ENCODE measurements at regions not wholly inside any gene's neighbourhood (a gene's known extent, or its start where the extent isn't known, plus 50 kb on each side); places are given as distances from the start of the nearest gene placed in this dataset.

DNA sequence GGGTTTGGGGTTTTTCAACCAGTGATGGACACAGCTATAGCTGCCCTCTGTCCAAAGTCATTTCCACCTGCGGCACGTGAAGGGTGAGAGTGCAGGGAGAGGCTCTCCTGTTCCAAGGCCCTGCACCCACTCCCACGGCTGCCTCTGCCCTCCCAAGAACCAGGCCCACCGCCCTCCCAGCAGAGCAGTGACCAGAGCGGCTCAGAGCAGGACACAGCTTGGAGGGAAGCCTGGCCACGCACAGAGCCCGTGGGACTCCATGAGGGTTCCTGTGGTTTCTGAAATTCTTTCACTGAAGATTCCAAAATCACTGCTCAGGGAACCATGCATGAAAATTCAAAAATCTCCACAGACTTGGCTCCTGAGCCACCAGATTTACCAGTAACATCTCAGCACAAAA, 67.3 kb upstream of the SALL3 start:
- no peak for DNase-seq (ENCODE audit: low read depth, low spot score)
- H3K4me1 ChIP-seq (ENCODE audit: control insufficient read depth, insufficient read depth, low read length), result no peaks in the 10 kb centered on the region; the same call in 1 of the 2 replicates
- no peak overlapping the region for H3K4me3 ChIP-seq (ENCODE audit: low read length)
- no peaks in the 10 kb centered on the region; the same call in 1 of the 2 replicates for H3K36me3 ChIP-seq (ENCODE audit: control insufficient read depth, insufficient read depth, low read length)
- no peaks in the 10 kb centered on the region for H3K9me3 ChIP-seq (ENCODE audit: control insufficient read depth, insufficient read depth, low read length)
- WGBS (ENCODE audit: insufficient coverage, insufficient read length), result no CpG with 5 or more reads among the region's 7 CpGs
- H3K27me3 ChIP-seq (ENCODE audit: control insufficient read depth, insufficient read depth, low read length), result no peaks in the 10 kb centered on the region
- H3K27ac ChIP-seq (ENCODE audit: low read length), result no peak overlapping the region

GRCh38 chr18:78912844-78913243, 66.8 kb upstream of the SALL3 start:
- Histone ChIP-seq H3K4me3 (ENCODE audit: low read length) (no peak overlapping the region), H3K9me3 (ENCODE audit: control insufficient read depth, insufficient read depth, low read length) (no peaks in the 10 kb centered on the region), H3K36me3 (ENCODE audit: control insufficient read depth, insufficient read depth, low read length) (no peaks in the 10 kb centered on the region; the same call in 1 of the 2 replicates), H3K27me3 (ENCODE audit: control insufficient read depth, insufficient read depth, low read length) (no peaks in the 10 kb centered on the region), H3K4me1 (ENCODE audit: control insufficient read depth, insufficient read depth, low read length) (no peaks in the 10 kb centered on the region; the same call in 1 of the 2 replicates), H3K27ac (ENCODE audit: low read length) (no peak overlapping the region)
- DNase-seq (ENCODE audit: low read depth, low spot score), result no peak
- no CpG with 5 or more reads among the region's 18 CpGs for WGBS (ENCODE audit: insufficient coverage, insufficient read length)

- no peaks in the 10 kb centered on the region for H3K27me3 ChIP-seq (ENCODE audit: control insufficient read depth, insufficient read depth, low read length)
- no peak for DNase-seq (ENCODE audit: low read depth, low spot score)
- H3K9me3 ChIP-seq (ENCODE audit: control insufficient read depth, insufficient read depth, low read length), result no peaks in the 10 kb centered on the region
Observed at GRCh38 chr18:78913395-78913794, 66.2 kb upstream of the SALL3 start.

DNA sequence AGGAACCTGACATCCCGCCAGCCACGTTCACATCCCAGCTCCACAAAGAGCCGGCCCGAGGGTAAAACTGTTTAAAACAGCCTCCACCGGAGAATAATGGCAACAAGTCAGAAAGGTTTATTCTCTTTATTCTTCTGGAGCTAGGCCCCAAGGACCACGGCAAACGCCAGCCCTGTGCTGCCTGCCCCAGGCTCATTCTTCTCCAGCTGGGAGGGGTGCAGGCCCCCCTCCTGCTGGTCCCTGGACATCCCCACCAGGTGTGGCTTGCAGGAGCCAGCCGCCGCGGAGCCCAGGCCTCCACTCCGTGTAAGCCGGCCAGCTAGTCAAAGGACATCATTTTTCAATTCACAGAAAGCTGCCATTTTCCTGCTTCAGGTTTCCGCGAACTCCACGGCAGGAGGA, 65.8 kb upstream of the SALL3 start:
- H3K4me3 ChIP-seq (ENCODE audit: low read length), result no peak overlapping the region
- no peak overlapping the region for H3K27ac ChIP-seq (ENCODE audit: low read length)
- H3K9me3 ChIP-seq (ENCODE audit: control insufficient read depth, insufficient read depth, low read length), result no peaks in the 10 kb centered on the region
- H3K27me3 ChIP-seq (ENCODE audit: control insufficient read depth, insufficient read depth, low read length), result no peaks in the 10 kb centered on the region
- no peaks in the 10 kb centered on the region; the same call in 1 of the 2 replicates for H3K36me3 ChIP-seq (ENCODE audit: control insufficient read depth, insufficient read depth, low read length)
- no peaks in the 10 kb centered on the region; the same call in 1 of the 2 replicates for H3K4me1 ChIP-seq (ENCODE audit: control insufficient read depth, insufficient read depth, low read length)
- no CpG with 5 or more reads among the region's 15 CpGs for WGBS (ENCODE audit: insufficient coverage, insufficient read length)
- no peak for DNase-seq (ENCODE audit: low read depth, low spot score)

More at GRCh38 chr18:78913395-78913794, 66.2 kb upstream of the SALL3 start:
- Histone ChIP-seq H3K27ac (ENCODE audit: low read length) (no peak overlapping the region), H3K36me3 (ENCODE audit: control insufficient read depth, insufficient read depth, low read length) (no peaks in the 10 kb centered on the region; the same call in 1 of the 2 replicates), H3K4me1 (ENCODE audit: control insufficient read depth, insufficient read depth, low read length) (no peaks in the 10 kb centered on the region; the same call in 1 of the 2 replicates), H3K4me3 (ENCODE audit: low read length) (no peak overlapping the region; the same call in 1 of the 2 replicates)
- WGBS (ENCODE audit: insufficient coverage, insufficient read length), result no CpG with 5 or more reads among the region's 12 CpGs

GRCh38 chr18:78914249-78914935, 65.2 kb upstream of the SALL3 start:
- H3K36me3 ChIP-seq (ENCODE audit: control insufficient read depth, insufficient read depth, low read length), result no peaks in the 10 kb centered on the region; the same call in 1 of the 2 replicates
- no peak overlapping the region; the same call in 1 of the 2 replicates for H3K4me3 ChIP-seq (ENCODE audit: low read length)
- H3K27me3 ChIP-seq (ENCODE audit: control insufficient read depth, insufficient read depth, low read length), result no peaks in the 10 kb centered on the region
- H3K4me1 ChIP-seq (ENCODE audit: control insufficient read depth, insufficient read depth, low read length), result no peaks in the 10 kb centered on the region; the same call in 1 of the 2 replicates
- WGBS (ENCODE audit: insufficient coverage, insufficient read length), result no CpG with 5 or more reads among the region's 43 CpGs
- H3K9me3 ChIP-seq (ENCODE audit: control insufficient read depth, insufficient read depth, low read length), result no peaks in the 10 kb centered on the region
- no peak for DNase-seq (ENCODE audit: low read depth, low spot score)
- H3K27ac ChIP-seq (ENCODE audit: low read length), result no peak overlapping the region

GRCh38 chr18:78915446-78916008, 64.1 kb upstream of the SALL3 start:
- no CpG with 5 or more reads among the region's 16 CpGs for WGBS (ENCODE audit: insufficient coverage, insufficient read length)
- H3K27me3 ChIP-seq (ENCODE audit: control insufficient read depth, insufficient read depth, low read length), result no peaks in the 10 kb centered on the region
- H3K27ac ChIP-seq (ENCODE audit: low read length), result no peak overlapping the region
- no peak overlapping the region; the same call in 1 of the 2 replicates for H3K4me3 ChIP-seq (ENCODE audit: low read length)
- no peak for DNase-seq (ENCODE audit: low read depth, low spot score)
- no peaks in the 10 kb centered on the region; the same call in 1 of the 2 replicates for H3K36me3 ChIP-seq (ENCODE audit: control insufficient read depth, insufficient read depth, low read length)
- H3K9me3 ChIP-seq (ENCODE audit: control insufficient read depth, insufficient read depth, low read length), result no peaks in the 10 kb centered on the region
- H3K4me1 ChIP-seq (ENCODE audit: control insufficient read depth, insufficient read depth, low read length), result no peaks in the 10 kb centered on the region; the same call in 1 of the 2 replicates

- WGBS (ENCODE audit: insufficient coverage, insufficient read length), result no CpG with 5 or more reads among the region's 8 CpGs
- no peak overlapping the region for H3K27ac ChIP-seq (ENCODE audit: low read length)
- H3K4me1 ChIP-seq (ENCODE audit: control insufficient read depth, insufficient read depth, low read length), result no peaks in the 10 kb centered on the region; the same call in 1 of the 2 replicates
- no peak for DNase-seq (ENCODE audit: low read depth, low spot score)
- H3K9me3 ChIP-seq (ENCODE audit: control insufficient read depth, insufficient read depth, low read length), result no peaks in the 10 kb centered on the region
- H3K36me3 ChIP-seq (ENCODE audit: control insufficient read depth, insufficient read depth, low read length), result no peaks in the 10 kb centered on the region
- no peak overlapping the region for H3K4me3 ChIP-seq (ENCODE audit: low read length)
- no peaks in the 10 kb centered on the region for H3K27me3 ChIP-seq (ENCODE audit: control insufficient read depth, insufficient read depth, low read length)
Observed at GRCh38 chr18:78918707-78919106, 60.9 kb upstream of the SALL3 start.

- Histone ChIP-seq H3K4me3 (ENCODE audit: low read length) (no peak overlapping the region), H3K4me1 (ENCODE audit: control insufficient read depth, insufficient read depth, low read length) (no peaks in the 10 kb centered on the region), H3K36me3 (ENCODE audit: control insufficient read depth, insufficient read depth, low read length) (no peaks in the 10 kb centered on the region), H3K9me3 (ENCODE audit: control insufficient read depth, insufficient read depth, low read length) (no peaks in the 10 kb centered on the region), H3K27me3 (ENCODE audit: control insufficient read depth, insufficient read depth, low read length) (no peaks in the 10 kb centered on the region), H3K27ac (ENCODE audit: low read length) (no peak overlapping the region)
- WGBS (ENCODE audit: insufficient coverage, insufficient read length), result no CpG with 5 or more reads among the region's 5 CpGs
- no peak for DNase-seq (ENCODE audit: low read depth, low spot score)
Observed at GRCh38 chr18:78919956-78920355, 59.7 kb upstream of the SALL3 start.

GRCh38 chr18:78920456-78921138, 59.0 kb upstream of the SALL3 start:
- Histone ChIP-seq H3K4me3 (ENCODE audit: low read length) (no peak overlapping the region), H3K27ac (ENCODE audit: low read length) (no peak overlapping the region), H3K4me1 (ENCODE audit: control insufficient read depth, insufficient read depth, low read length) (no peaks in the 10 kb centered on the region), H3K36me3 (ENCODE audit: control insufficient read depth, insufficient read depth, low read length) (no peaks in the 10 kb centered on the region), H3K9me3 (ENCODE audit: control insufficient read depth, insufficient read depth, low read length) (no peaks in the 10 kb centered on the region), H3K27me3 (ENCODE audit: control insufficient read depth, insufficient read depth, low read length) (no peaks in the 10 kb centered on the region)
- DNase-seq (ENCODE audit: low read depth, low spot score), result no peak
- WGBS (ENCODE audit: insufficient coverage, insufficient read length), result no CpG with 5 or more reads among the region's 17 CpGs

GRCh38 chr18:78922856-78923255, 56.8 kb upstream of the SALL3 start:
- Histone ChIP-seq H3K27ac (ENCODE audit: low read length) (no peak overlapping the region), H3K9me3 (ENCODE audit: control insufficient read depth, insufficient read depth, low read length) (no peaks in the 10 kb centered on the region), H3K4me3 (ENCODE audit: low read length) (no peak overlapping the region), H3K36me3 (ENCODE audit: control insufficient read depth, insufficient read depth, low read length) (no peaks in the 10 kb centered on the region), H3K4me1 (ENCODE audit: control insufficient read depth, insufficient read depth, low read length) (no peaks in the 10 kb centered on the region), H3K27me3 (ENCODE audit: control insufficient read depth, insufficient read depth, low read length) (no peaks in the 10 kb centered on the region)
- no peak for DNase-seq (ENCODE audit: low read depth, low spot score)
- WGBS (ENCODE audit: insufficient coverage, insufficient read length), result no CpG with 5 or more reads among the region's 18 CpGs
